HEK293T (cell line): ENCODE measurements at regions not wholly inside any gene's neighbourhood (a gene's known extent, or its start where the extent isn't known, plus 50 kb on each side); places are given as distances from the start of the nearest gene placed in this dataset.

Experiments used
- CTCF ChIA-PET: fragments of 350-600 bp; formaldehyde crosslinking; extraction: SDS; loops from one replicate; lab custom pipeline; 2021; ENCODE audit warnings: antibody characterized with exemption, inconsistent platforms; lab: Yijun Ruan, JAX
- POLR2A ChIA-PET: fragments of 350-600 bp; formaldehyde crosslinking; extraction: SDS; loops from one replicate; lab custom pipeline; 2020; ENCODE audit warnings: antibody characterized with exemption, inconsistent platforms; lab: Yijun Ruan, JAX
- DNase-seq: peaks from one replicate; pipeline ENCODE4 v3.0.0; 2012; ENCODE audit warnings: mixed read lengths; ENCODE audit errors: extremely low spot score
- ARNT ChIP-seq: fragments of 450-650 bp; IDR thresholded peaks from 2 replicates; pipeline ENCODE4 v1.6.1; 2017; ENCODE audit warnings: mild to moderate bottlenecking
- BHLHE40 ChIP-seq: fragments of 450-650 bp; IDR thresholded peaks from 2 replicates; pipeline ENCODE4 v1.6.1; 2016; ENCODE audit warnings: mild to moderate bottlenecking, moderate library complexity, borderline replicate concordance
- CTBP1 ChIP-seq: fragments of 450-650 bp; IDR thresholded peaks from 2 replicates; pipeline ENCODE4 v1.6.1; 2016; ENCODE audit warnings: borderline replicate concordance
- ELF4 ChIP-seq: fragments of 450-650 bp; IDR thresholded peaks from 2 replicates; pipeline ENCODE4 v1.6.1; 2017; ENCODE audit warnings: antibody characterized with exemption
- FOXA1 ChIP-seq: fragments of 450-650 bp; IDR thresholded peaks from 2 replicates; pipeline ENCODE4 v1.6.1; 2016; ENCODE audit warnings: mild to moderate bottlenecking
- FOXK2 ChIP-seq: fragments of 450-650 bp; IDR thresholded peaks from 2 replicates; pipeline ENCODE4 v1.6.1; 2016; ENCODE audit warnings: mild to moderate bottlenecking
- FOXM1 ChIP-seq: fragments of 450-650 bp; IDR thresholded peaks from 2 replicates; pipeline ENCODE4 v1.6.1; 2017; ENCODE audit warnings: mild to moderate bottlenecking, borderline replicate concordance
- HDGF ChIP-seq: fragments of 450-650 bp; IDR thresholded peaks from 2 replicates; pipeline ENCODE4 v1.6.1; 2017; ENCODE audit warnings: antibody characterized with exemption, borderline replicate concordance
- L3MBTL2 ChIP-seq: fragments of 450-650 bp; conservative IDR thresholded peaks from 2 replicates; pipeline ENCODE4 v1.6.1; 2016; ENCODE audit warnings: mild to moderate bottlenecking
- LEF1 ChIP-seq: fragments of 450-650 bp; IDR thresholded peaks from 2 replicates; pipeline ENCODE4 v1.6.1; 2017; ENCODE audit warnings: mild to moderate bottlenecking, borderline replicate concordance
- NFRKB ChIP-seq: fragments of 450-650 bp; IDR thresholded peaks from 2 replicates; pipeline ENCODE4 v1.6.1; 2016; ENCODE audit warnings: mild to moderate bottlenecking, moderate library complexity
- PKNOX1 ChIP-seq: fragments of 450-650 bp; IDR thresholded peaks from 2 replicates; pipeline ENCODE4 v1.6.1; 2016
- SP1 ChIP-seq: fragments of 450-650 bp; IDR thresholded peaks from 2 replicates; pipeline ENCODE4 v1.6.1; 2017
- SUZ12 ChIP-seq: fragments of 450-650 bp; IDR thresholded peaks from 2 replicates; pipeline ENCODE4 v1.6.1; 2016; ENCODE audit warnings: mild to moderate bottlenecking
- TARDBP ChIP-seq: fragments of 450-650 bp; IDR thresholded peaks from 2 replicates; pipeline ENCODE4 v1.6.1; 2016
- ZNF384 ChIP-seq: fragments of 450-650 bp; IDR thresholded peaks from 2 replicates; pipeline ENCODE4 v1.6.1; 2016

- no peak for DNase-seq
- POLR2A ChIA-PET: no interaction called here
- CTCF ChIA-PET: no interaction called here
- no peak for TF ChIP-seq HDGF
- TF ChIP-seq BHLHE40: no peak
- TF ChIP-seq TARDBP: no peak
- no peak for TF ChIP-seq ARNT
- no peak for TF ChIP-seq ELF4
- TF ChIP-seq NFRKB: no peak
- TF ChIP-seq ZNF384: no peak
- no peak for TF ChIP-seq FOXA1
- no peak for TF ChIP-seq FOXM1
- no peak for TF ChIP-seq L3MBTL2
- no peak for TF ChIP-seq LEF1
- TF ChIP-seq CTBP1: no peak
- no peak for TF ChIP-seq SP1
- TF ChIP-seq FOXK2: no peak
- TF ChIP-seq PKNOX1: no peak
- TF ChIP-seq SUZ12: no peak
Measured at GRCh38 chr9:19649336-19650041, 139.3 kb downstream of the SLC24A2 start.

DNA sequence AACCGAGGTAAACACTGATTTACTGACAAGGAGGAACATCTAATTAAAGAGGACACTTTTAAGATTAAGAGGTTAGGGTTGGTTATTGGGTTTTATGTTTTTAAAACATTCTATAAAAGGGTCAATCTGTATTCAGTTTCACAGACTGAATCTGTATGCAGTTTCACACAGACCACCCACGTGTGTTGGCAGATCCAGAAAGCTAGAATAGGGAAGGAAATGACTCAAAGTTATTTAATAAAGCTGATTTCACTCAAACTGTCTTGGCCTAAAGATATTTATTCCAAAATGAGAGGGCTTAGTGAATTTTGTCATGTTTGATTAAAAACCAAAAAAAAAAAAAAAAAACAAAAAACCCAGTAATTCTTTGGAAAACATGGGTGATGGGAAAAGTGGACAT lies 140.2 kb downstream of the SLC24A2 start:
- DNase-seq: no peak
- TF ChIP-seq FOXK2: no peak
- TF ChIP-seq FOXM1: no peak
- TF ChIP-seq BHLHE40: no peak
- no peak for TF ChIP-seq LEF1
- TF ChIP-seq HDGF: no peak
- POLR2A ChIA-PET: no interaction called here
- CTCF ChIA-PET: no interaction called here

DNA sequence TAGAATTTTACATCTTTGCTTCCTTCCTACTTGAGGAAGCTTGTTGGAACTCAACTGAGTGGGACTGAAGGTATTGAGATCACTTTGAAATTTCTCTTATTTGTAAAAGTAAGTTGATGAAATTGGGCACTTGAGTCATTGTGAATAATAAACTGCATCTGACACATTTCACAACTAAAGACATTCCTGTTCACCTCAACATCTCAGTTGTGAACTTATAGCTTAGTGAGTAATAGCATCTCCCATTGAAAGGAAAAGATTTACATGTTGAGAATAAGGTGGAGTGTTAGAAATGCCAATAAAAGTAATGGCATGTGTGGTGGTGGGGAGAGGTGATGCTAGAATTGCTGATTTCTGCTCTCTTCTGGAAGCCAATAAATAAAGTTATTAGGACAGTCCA lies 145.0 kb downstream of the SLC24A2 start:
- ChIA-PET CTCF (no interaction called here), POLR2A (no interaction called here)
- TF ChIP-seq PKNOX1: no peak
- TF ChIP-seq NFRKB: no peak
- no peak for TF ChIP-seq TARDBP
- no peak for TF ChIP-seq ZNF384
- no peak for TF ChIP-seq ELF4
- TF ChIP-seq HDGF: no peak
- no peak for TF ChIP-seq L3MBTL2
- TF ChIP-seq FOXA1: no peak
- no peak for TF ChIP-seq SP1
- DNase-seq: no peak

DNA sequence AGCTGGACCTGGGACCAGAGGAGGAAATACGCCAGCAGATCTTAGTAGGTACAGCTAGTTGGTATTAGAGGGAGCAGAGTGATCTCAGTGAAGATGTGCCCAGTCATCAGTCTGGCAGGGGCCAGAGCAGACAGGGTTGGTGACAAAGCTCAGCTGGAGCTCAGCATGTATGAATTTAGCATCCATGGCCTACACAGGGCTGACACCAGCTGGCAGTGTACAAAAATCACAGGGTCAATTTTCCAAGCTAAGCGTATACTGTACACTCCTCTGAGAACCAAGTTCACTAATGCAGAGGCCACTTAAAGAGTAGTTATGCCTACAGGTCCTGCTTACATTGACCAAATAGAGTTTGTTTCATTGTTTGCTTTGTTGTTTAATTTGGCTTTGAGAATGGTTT lies 146.6 kb downstream of the SLC24A2 start:
- DNase-seq: no peak
- TF ChIP-seq LEF1: no peak
- no peak for TF ChIP-seq HDGF
- no peak for TF ChIP-seq FOXK2
- TF ChIP-seq NFRKB: no peak
- TF ChIP-seq ARNT: no peak
- no peak for TF ChIP-seq SP1
- TF ChIP-seq PKNOX1: no peak
- no peak for TF ChIP-seq FOXM1
- no peak for TF ChIP-seq FOXA1
- no peak for TF ChIP-seq L3MBTL2
- POLR2A ChIA-PET: no interaction called here
- CTCF ChIA-PET: interaction anchor here (0.5 to 0.9 kb wide), 2 partner anchors 111 to 171 kb away, joined by 3 read pairs; no protein-coding TSS in a partner anchor

DNA sequence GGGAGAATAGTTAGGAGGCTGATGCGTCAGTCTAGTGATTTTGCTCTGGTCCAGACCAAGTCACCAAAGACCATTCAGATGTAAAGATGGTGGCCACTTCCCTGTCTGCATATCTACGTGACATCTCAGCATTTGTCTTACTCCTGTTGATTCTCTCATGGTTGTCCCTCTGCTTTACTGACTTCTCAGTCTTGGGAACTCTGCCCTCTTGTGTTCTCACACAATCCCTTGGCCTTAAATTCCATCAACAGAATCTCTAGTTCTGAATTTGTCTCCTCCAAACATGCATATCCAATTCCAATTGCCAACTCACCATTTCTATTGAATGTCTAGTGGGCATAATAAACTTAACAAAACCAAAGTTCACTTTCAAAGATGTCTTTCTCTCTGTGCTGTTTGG lies 147.8 kb downstream of the SLC24A2 start:
- TF ChIP-seq SUZ12 (no peak), PKNOX1 (no peak), CTBP1 (no peak), NFRKB (no peak), ARNT (no peak), ELF4 (no peak), FOXM1 (no peak), LEF1 (no peak), SP1 (no peak), L3MBTL2 (no peak), HDGF (no peak), TARDBP (no peak), FOXA1 (no peak), FOXK2 (no peak), BHLHE40 (no peak), ZNF384 (no peak)
- CTCF ChIA-PET: no interaction called here
- DNase-seq: no peak

DNA sequence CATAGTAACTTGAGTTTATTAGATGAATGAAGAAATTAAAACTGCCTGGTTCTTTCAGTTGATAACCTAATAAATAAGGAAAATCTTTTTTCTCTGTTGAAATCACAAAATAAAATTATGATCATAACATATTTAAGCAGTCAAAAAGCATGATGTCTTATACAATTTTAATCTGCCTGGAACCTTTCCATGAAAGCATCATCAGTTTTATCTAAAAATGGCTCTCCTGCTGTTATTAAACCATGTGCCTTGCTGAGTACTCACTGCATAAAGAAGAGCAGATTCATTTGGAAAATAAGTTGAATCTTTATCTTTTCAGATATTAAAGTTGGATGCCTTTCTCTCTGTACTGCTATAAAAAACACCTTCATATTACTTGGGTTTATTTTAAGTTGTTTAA lies 148.8 kb downstream of the SLC24A2 start:
- TF ChIP-seq BHLHE40 (no peak), TARDBP (no peak), SUZ12 (no peak), FOXA1 (no peak), HDGF (no peak), SP1 (no peak), CTBP1 (no peak), PKNOX1 (no peak), LEF1 (no peak), FOXK2 (no peak), ZNF384 (no peak), ARNT (no peak), FOXM1 (no peak), L3MBTL2 (no peak), ELF4 (no peak), NFRKB (no peak)
- ChIA-PET POLR2A (no interaction called here), CTCF (interaction anchor here (1.0 kb wide), 1 partner anchor 175 kb away, joined by 4 read pairs; no protein-coding TSS in a partner anchor)
- DNase-seq: no peak

More for the DNA sequence above, 147.8 kb downstream of the SLC24A2 start:
- POLR2A ChIA-PET: no interaction called here
